ENCODE measurements at regions not wholly inside any gene's neighbourhood (a gene's known extent, or its start where the extent isn't known, plus 50 kb on each side); places are given as distances from the start of the nearest gene placed in this dataset.

DNA sequence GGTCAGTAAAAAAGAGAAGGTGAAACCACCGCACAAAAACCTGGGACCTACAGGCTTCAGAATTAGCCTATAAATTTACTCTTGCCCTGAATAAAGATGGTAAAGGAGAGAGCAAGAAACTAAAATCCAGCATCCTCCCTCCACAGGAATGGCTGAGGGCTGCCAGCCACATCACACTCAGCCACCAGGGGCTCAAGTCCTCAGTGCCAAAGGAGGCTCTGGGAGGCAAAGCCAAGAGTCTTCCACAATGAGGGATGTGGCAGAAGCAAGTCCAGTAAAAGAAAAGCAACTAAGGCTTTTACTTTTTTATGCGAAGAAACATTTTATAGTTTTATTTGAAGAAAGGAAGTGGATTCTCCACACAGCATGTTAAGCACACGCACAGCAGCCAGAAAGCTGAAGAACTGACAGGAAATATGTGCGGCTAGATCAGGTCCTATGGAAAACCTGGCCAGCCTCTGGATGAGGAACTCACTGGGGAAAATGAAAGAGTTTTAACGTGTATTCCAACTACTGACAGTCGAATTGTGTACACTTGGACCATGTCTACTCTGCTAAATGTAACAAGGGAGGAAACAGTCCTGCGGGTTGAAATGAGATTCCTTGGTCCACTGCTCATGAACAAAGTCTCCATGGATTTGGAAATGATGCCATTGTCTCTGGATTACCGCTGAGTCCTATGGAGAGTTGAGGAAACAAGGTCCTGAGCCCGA lies 219.4 kb upstream of the SSTR4 start:
- no peak for DNase-seq
- no peak overlapping the region for H4K8ac ChIP-seq (ENCODE audit: low read depth, low read length)
- H2BK5ac ChIP-seq (ENCODE audit: low read depth, low read length, poor library complexity) = no peak overlapping the region
- no peak overlapping the region for H4K91ac ChIP-seq (ENCODE audit: low read depth, low read length)
- no peak overlapping the region for H2AK5ac ChIP-seq (ENCODE audit: low read length)
- no peaks in the 10 kb centered on the region for H3K79me1 ChIP-seq (ENCODE audit: low read length)
- no peaks in the 10 kb centered on the region for H3K36me3 ChIP-seq (ENCODE audit: control insufficient read depth in 1 of 2, insufficient read depth in 2 of 2, low read length in 2 of 2)
- H3K9ac ChIP-seq (ENCODE audit: low read length) = no peak overlapping the region
- H3K18ac ChIP-seq (ENCODE audit: low read length) = no peak overlapping the region
- H3K4ac ChIP-seq (ENCODE audit: low read depth, low read length) = no peak overlapping the region
- no peaks in the 10 kb centered on the region for H3K9me3 ChIP-seq (ENCODE audit: insufficient read depth, low read depth, low read length)
- no peaks in the 10 kb centered on the region for H3K79me2 ChIP-seq (ENCODE audit: control insufficient read depth, insufficient read depth, low read length, poor library complexity)
- H4K12ac ChIP-seq (ENCODE audit: low read depth, low read length) = no peak overlapping the region
- no peak overlapping the region for H2BK12ac ChIP-seq (ENCODE audit: low read length)
- H3K4me1 ChIP-seq (ENCODE audit: control insufficient read depth in 1 of 2, insufficient read depth in 2 of 2, low read length in 2 of 2) = peaks cover 0 to 1% of the 10 kb centered on the region in 2 experiments
- H3K23ac ChIP-seq (ENCODE audit: low read length) = no peak overlapping the region
- no peaks in the 10 kb centered on the region for H3K27me3 ChIP-seq (ENCODE audit: insufficient read depth, low read length)
- no peak overlapping the region for H2AFZ ChIP-seq (ENCODE audit: insufficient read depth, low read length, poor library complexity)
- no CpG with 5 or more reads among the region's 9 CpGs for WGBS (ENCODE audit: extremely low coverage, insufficient coverage, insufficient read length)
- no peak overlapping the region for H3K27ac ChIP-seq (ENCODE audit: low read depth, low read length)
- H3K4me3 ChIP-seq (ENCODE audit: low read depth, low read length) = no peak overlapping the region
- H3K4me2 ChIP-seq (ENCODE audit: low read length) = no peak overlapping the region
- H3K14ac ChIP-seq (ENCODE audit: low read length) = no peak overlapping the region
- no peak overlapping the region for H2BK120ac ChIP-seq (ENCODE audit: insufficient read depth, low read length, poor library complexity)

DNA sequence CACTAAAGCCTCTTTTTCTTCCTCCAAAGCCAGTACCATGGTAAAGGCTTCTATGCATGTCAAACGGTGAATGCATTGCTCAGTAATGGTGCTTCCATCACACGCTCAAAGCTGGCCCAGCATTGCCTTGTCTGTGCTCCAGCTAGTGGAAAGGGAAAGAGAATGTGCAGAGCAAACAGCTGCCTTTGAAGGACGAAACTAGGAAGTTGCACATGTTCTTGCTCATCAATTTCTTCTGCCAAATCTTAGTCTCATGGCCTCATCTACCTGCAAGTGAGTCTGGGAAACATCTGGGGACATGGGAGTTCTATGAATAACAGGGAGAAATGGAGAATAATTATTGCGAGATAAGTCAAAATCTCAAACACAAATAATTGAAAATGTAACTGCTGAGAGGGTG lies 216.5 kb upstream of the SSTR4 start:
- Histone ChIP-seq H3K79me1 (ENCODE audit: low read length) (peaks cover 2% of the 10 kb centered on the region), H2AK5ac (ENCODE audit: low read length) (no peak overlapping the region), H3K27me3 (ENCODE audit: insufficient read depth, low read length) (no peaks in the 10 kb centered on the region), H4K12ac (ENCODE audit: low read depth, low read length) (no peak overlapping the region), H4K91ac (ENCODE audit: low read depth, low read length) (no peak overlapping the region), H2BK5ac (ENCODE audit: low read depth, low read length, poor library complexity) (no peak overlapping the region), H3K9me3 (ENCODE audit: insufficient read depth, low read depth, low read length) (peaks cover 3% of the 10 kb centered on the region), H3K4me3 (ENCODE audit: low read depth, low read length) (no peak overlapping the region), H3K4ac (ENCODE audit: low read depth, low read length) (no peak overlapping the region), H2BK120ac (ENCODE audit: insufficient read depth, low read length, poor library complexity) (no peak overlapping the region), H3K9ac (ENCODE audit: low read length) (no peak overlapping the region), H3K36me3 (ENCODE audit: control insufficient read depth in 1 of 2, insufficient read depth in 2 of 2, low read length in 2 of 2) (no peaks in the 10 kb centered on the region), H3K14ac (ENCODE audit: low read length) (no peak overlapping the region), H3K79me2 (ENCODE audit: control insufficient read depth, insufficient read depth, low read length, poor library complexity) (no peaks in the 10 kb centered on the region), H3K4me1 (ENCODE audit: control insufficient read depth in 1 of 2, insufficient read depth in 2 of 2, low read length in 2 of 2) (peaks cover 7 to 13% of the 10 kb centered on the region in 2 experiments), H2AFZ (ENCODE audit: insufficient read depth, low read length, poor library complexity) (no peak overlapping the region), H3K23ac (ENCODE audit: low read length) (no peak overlapping the region), H3K4me2 (ENCODE audit: low read length) (no peak overlapping the region), H2BK12ac (ENCODE audit: low read length) (no peak overlapping the region), H4K8ac (ENCODE audit: low read depth, low read length) (no peak overlapping the region), H3K18ac (ENCODE audit: low read length) (no peak overlapping the region), H3K27ac (ENCODE audit: low read depth, low read length) (no peak overlapping the region)
- WGBS (ENCODE audit: extremely low coverage, insufficient coverage, insufficient read length) = no CpG with 5 or more reads among the region's 4 CpGs
- peak in 1 of 2 donors; percentile 29 for DNase-seq

DNA sequence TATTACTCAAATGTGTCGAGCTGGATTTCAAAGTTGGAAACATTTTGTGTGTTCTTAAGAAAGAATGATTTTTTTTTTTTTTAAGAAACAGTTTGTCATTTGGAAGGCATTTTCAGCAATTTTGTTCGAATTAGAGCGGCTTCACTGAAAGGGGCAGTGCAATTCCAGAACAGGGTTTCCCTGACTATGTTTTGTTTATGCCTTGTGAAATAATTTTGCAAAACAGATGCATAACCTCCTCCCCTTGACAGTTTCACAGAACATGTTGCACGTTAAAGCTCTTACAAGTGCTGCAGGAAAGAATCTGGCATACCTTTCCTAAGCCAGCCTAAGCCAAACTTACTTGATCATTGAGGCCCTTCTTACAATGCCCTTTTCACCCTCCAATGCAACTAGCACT lies 216.0 kb upstream of the SSTR4 start:
- no CpG with 5 or more reads among the region's 4 CpGs for WGBS (ENCODE audit: extremely low coverage, insufficient coverage, insufficient read length)
- Histone ChIP-seq H3K4me3 (ENCODE audit: low read depth, low read length) (no peak overlapping the region), H3K4me1 (ENCODE audit: control insufficient read depth in 1 of 2, insufficient read depth in 2 of 2, low read length in 2 of 2) (peaks cover 7 to 13% of the 10 kb centered on the region in 2 experiments), H3K9me3 (ENCODE audit: insufficient read depth, low read depth, low read length) (peaks cover 3% of the 10 kb centered on the region), H2AK5ac (ENCODE audit: low read length) (no peak overlapping the region), H3K79me2 (ENCODE audit: control insufficient read depth, insufficient read depth, low read length, poor library complexity) (no peaks in the 10 kb centered on the region), H3K4ac (ENCODE audit: low read depth, low read length) (no peak overlapping the region), H3K36me3 (ENCODE audit: control insufficient read depth in 1 of 2, insufficient read depth in 2 of 2, low read length in 2 of 2) (no peaks in the 10 kb centered on the region), H2BK5ac (ENCODE audit: low read depth, low read length, poor library complexity) (no peak overlapping the region), H3K27ac (ENCODE audit: low read depth, low read length) (no peak overlapping the region), H3K27me3 (ENCODE audit: insufficient read depth, low read length) (no peaks in the 10 kb centered on the region), H4K12ac (ENCODE audit: low read depth, low read length) (no peak overlapping the region), H4K91ac (ENCODE audit: low read depth, low read length) (no peak overlapping the region), H3K18ac (ENCODE audit: low read length) (no peak overlapping the region), H3K79me1 (ENCODE audit: low read length) (peaks cover 2% of the 10 kb centered on the region), H2BK120ac (ENCODE audit: insufficient read depth, low read length, poor library complexity) (no peak overlapping the region), H2BK12ac (ENCODE audit: low read length) (no peak overlapping the region), H3K23ac (ENCODE audit: low read length) (no peak overlapping the region), H2AFZ (ENCODE audit: insufficient read depth, low read length, poor library complexity) (no peak overlapping the region), H3K14ac (ENCODE audit: low read length) (no peak overlapping the region), H4K8ac (ENCODE audit: low read depth, low read length) (no peak overlapping the region), H3K4me2 (ENCODE audit: low read length) (no peak overlapping the region), H3K9ac (ENCODE audit: low read length) (no peak overlapping the region)
- DNase-seq = peak in 1 of 2 donors; percentile 41

DNA sequence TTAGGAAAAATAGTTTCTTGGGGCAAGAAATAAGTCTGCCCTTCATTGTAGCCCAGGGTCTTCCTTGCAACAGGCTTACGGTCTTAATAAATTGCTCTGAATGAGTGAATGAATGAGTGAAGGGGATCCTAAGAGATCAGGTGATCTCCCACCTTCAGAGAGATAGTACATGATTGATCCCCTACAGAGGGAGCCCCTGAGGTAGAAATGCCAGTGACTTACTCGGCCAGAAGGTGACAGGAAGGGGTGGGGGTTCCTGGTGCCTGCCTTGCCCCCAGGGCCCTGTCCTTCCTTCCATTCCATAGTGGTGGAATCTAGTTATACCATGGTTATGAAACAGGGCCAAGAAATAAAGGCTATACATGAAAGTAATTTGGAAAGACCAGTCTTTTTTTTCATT lies 215.3 kb upstream of the SSTR4 start:
- Histone ChIP-seq H2BK5ac (ENCODE audit: low read depth, low read length, poor library complexity) (no peak overlapping the region), H3K4me3 (ENCODE audit: low read depth, low read length) (no peak overlapping the region), H3K4me2 (ENCODE audit: low read length) (no peak overlapping the region), H2BK12ac (ENCODE audit: low read length) (no peak overlapping the region), H3K79me1 (ENCODE audit: low read length) (peaks cover 2% of the 10 kb centered on the region), H3K9ac (ENCODE audit: low read length) (no peak overlapping the region), H4K12ac (ENCODE audit: low read depth, low read length) (no peak overlapping the region), H3K9me3 (ENCODE audit: insufficient read depth, low read depth, low read length) (peaks cover 3% of the 10 kb centered on the region), H3K27ac (ENCODE audit: low read depth, low read length) (no peak overlapping the region), H3K27me3 (ENCODE audit: insufficient read depth, low read length) (no peaks in the 10 kb centered on the region), H3K23ac (ENCODE audit: low read length) (no peak overlapping the region), H2BK120ac (ENCODE audit: insufficient read depth, low read length, poor library complexity) (no peak overlapping the region), H3K4ac (ENCODE audit: low read depth, low read length) (no peak overlapping the region), H3K18ac (ENCODE audit: low read length) (no peak overlapping the region), H2AK5ac (ENCODE audit: low read length) (no peak overlapping the region), H4K91ac (ENCODE audit: low read depth, low read length) (no peak overlapping the region), H3K36me3 (ENCODE audit: control insufficient read depth in 1 of 2, insufficient read depth in 2 of 2, low read length in 2 of 2) (no peaks in the 10 kb centered on the region), H4K8ac (ENCODE audit: low read depth, low read length) (no peak overlapping the region), H3K14ac (ENCODE audit: low read length) (no peak overlapping the region), H3K79me2 (ENCODE audit: control insufficient read depth, insufficient read depth, low read length, poor library complexity) (no peaks in the 10 kb centered on the region), H2AFZ (ENCODE audit: insufficient read depth, low read length, poor library complexity) (no peak overlapping the region), H3K4me1 (ENCODE audit: control insufficient read depth in 1 of 2, insufficient read depth in 2 of 2, low read length in 2 of 2) (peaks cover 7 to 15% of the 10 kb centered on the region in 2 experiments)
- DNase-seq = peak; percentile 68 to 76
- WGBS (ENCODE audit: extremely low coverage, insufficient coverage, insufficient read length) = no CpG with 5 or more reads among the region's 2 CpGs
